Fibroblast of lung (primary cell): ENCODE measurements at regions not wholly inside any gene's neighbourhood (a gene's known extent, or its start where the extent isn't known, plus 50 kb on each side); places are given as distances from the start of the nearest gene placed in this dataset.
A peak's percentile ranks its signal among the peaks of the same experiment; 100 is the strongest.
"Not testable (repeated sequence)": the region's sequence is repeated elsewhere in the genome, so short reads cannot be mapped to it uniquely, and the experiment has no call there.

Experiments
- EZH2 ChIP-seq: IDR thresholded peaks from 2 replicates; pipeline ENCODE4 v1.5.1; 2012; ENCODE audit warnings: low read length, control low read depth, mild to moderate bottlenecking; ENCODE audit errors: missing control alignments
- TF ChIP-seq, protein P1 (sequence below), 2 donors: IDR thresholded peaks in 1 of 2; conservative IDR thresholded peaks in 1 of 2; 1 replicate in 1 of 2; 2 replicates in 1 of 2; pipeline ENCODE4 v1.5.1; 2011 to 2012; ENCODE audit warnings: low read length in 2 of 2, control low read depth in 1 of 2, inconsistent platforms in 1 of 2, low read depth in 1 of 2, mild to moderate bottlenecking in 1 of 2

DNA sequence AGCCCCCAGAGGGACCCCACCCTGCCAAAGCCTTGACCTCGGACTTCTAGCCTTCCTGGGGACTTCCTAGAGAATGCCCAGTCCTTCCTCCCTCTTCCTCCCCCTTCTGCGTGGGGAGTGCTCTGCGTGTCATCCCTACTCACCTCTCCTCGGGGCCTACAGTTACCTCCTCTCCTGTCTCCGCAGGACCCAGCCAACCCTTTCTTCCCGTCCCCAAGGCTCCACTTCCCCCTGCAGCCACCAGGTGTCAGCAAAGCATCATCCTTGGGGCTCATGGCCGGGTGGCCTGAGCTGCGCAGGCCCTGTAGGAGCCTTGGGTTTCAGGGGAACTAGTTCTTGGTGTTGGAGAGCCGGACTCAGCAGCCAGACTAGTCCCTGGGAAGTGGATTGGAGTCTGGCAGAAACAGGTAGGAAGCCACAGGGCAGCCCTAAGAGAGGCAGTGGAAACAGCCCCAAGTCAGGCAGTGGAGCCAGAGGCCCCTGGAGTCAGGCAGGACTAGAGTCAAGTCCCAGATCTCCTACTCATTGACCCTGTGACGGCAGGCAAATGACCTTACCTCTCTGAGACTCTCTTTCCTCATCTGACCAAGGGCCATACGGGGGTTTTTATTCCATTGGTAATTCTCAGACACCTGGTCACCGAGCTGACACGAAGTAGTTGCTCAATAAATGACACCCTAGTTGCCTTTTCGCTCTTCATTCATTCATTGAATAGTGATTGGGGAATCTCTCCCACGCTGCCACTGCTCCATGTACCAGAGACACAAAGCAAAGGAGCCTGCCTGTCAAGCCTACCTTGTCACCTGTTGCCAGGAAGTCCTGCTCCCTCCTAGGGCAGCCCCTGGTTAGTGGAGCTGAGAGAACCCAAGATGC is 101.8 kb upstream of the GRK3 start:
- TF ChIP-seq, protein P1, sequence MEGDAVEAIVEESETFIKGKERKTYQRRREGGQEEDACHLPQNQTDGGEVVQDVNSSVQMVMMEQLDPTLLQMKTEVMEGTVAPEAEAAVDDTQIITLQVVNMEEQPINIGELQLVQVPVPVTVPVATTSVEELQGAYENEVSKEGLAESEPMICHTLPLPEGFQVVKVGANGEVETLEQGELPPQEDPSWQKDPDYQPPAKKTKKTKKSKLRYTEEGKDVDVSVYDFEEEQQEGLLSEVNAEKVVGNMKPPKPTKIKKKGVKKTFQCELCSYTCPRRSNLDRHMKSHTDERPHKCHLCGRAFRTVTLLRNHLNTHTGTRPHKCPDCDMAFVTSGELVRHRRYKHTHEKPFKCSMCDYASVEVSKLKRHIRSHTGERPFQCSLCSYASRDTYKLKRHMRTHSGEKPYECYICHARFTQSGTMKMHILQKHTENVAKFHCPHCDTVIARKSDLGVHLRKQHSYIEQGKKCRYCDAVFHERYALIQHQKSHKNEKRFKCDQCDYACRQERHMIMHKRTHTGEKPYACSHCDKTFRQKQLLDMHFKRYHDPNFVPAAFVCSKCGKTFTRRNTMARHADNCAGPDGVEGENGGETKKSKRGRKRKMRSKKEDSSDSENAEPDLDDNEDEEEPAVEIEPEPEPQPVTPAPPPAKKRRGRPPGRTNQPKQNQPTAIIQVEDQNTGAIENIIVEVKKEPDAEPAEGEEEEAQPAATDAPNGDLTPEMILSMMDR (conservative IDR thresholded peaks at IDR 0.05 in 1 of 2, IDR thresholded peaks at IDR 0.05 in 1 of 2; ENCODE audit: low read depth in 1 of 2, low read length in 2 of 2): peak; percentile 98 to 99
- TF ChIP-seq EZH2: not testable (repeated sequence)
